ENCODE measurements at regions not wholly inside any gene's neighbourhood (a gene's known extent, or its start where the extent isn't known, plus 50 kb on each side); places are given as distances from the start of the nearest gene placed in this dataset.

DNA sequence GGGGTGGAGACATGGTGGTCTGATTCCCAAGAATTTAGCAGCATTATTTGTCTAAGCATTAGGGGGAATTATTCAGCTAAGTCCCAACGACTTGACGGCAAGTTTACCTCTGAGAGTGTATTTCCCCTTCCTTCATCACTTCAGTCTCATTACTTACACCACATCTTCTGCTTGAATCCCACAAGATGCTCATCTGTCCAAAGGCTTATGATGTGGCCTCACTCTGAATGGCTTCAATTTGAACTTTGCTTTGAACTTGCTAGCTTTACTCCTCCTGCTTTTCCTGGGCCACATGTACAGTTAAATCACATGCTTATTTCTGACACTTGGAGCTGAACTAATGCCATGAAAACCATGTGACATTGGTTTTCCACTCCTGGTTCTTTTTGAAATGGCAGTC, 231.3 kb upstream of the SATB1 start (continued):
- no peak for TF ChIP-seq RXRA (IDR thresholded peaks at IDR 0.05; ENCODE audit: insufficient read depth, low read depth, low read length)
- TF ChIP-seq SIX5 (IDR thresholded peaks at IDR 0.05; ENCODE audit: low read depth, low read length) = no peak
- TF ChIP-seq, protein P1, sequence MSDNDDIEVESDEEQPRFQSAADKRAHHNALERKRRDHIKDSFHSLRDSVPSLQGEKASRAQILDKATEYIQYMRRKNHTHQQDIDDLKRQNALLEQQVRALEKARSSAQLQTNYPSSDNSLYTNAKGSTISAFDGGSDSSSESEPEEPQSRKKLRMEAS (IDR thresholded peaks at IDR 0.05) = no peak

Measured in H1 (cell line).